ENCODE measurements at regions not wholly inside any gene's neighbourhood (a gene's known extent, or its start where the extent isn't known, plus 50 kb on each side); places are given as distances from the start of the nearest gene placed in this dataset.

DNA sequence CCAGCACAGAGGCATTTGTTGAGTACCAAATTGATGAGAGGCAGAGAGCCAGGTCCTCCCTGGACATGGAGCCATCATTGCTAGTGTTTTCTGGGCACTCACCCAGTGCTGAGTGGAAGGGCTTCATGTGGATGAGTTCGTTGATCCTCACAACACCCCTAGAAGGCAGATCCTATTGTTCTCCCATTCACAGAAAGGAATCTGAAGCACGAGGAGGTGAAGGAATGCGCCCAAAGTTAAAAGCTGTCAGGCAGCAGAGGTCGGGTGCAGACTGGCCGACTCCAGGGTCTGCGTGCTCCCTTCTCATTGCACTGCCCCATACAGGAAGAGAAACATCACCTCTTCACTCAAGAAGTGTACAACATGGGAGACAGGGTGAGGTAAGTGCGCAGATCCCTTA is 153.5 kb upstream of the TNPO1 start:
- intact Hi-C loops (cut with DNase I) = no loop called here
- WGBS, 4 donors = 69 to 76% (median 72%) methylated on average over 6 to 7 of the region's 7 CpGs
- peaks cover 0 to 1% (median 0%) of the 10 kb centered on the region in 12 donors for H3K9me3 ChIP-seq

DNA sequence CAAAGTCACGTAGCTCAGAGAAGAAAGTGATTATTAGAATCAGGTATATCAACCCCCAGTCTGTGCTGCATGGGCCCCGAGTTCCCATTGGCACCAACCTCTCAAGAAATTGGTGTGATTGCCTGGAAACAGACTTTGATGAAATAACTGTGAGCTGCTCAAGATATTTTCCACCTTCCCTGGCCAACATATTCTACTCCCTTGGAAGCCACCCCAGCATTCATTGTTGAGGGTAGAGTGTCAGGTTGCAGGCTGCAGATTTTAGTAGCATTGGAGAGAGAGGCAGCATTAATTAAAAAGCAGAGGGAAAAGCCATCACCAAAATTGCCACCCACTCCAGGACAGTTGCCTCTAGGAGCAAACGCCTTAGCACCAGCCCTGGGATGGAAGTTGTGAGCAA is 154.2 kb upstream of the TNPO1 start:
- Histone ChIP-seq H3K9me3 (no peaks in the 10 kb centered on the region), H3K4me3 (no peak overlapping the region), H3K27me3 (peaks cover 0 to 6% (median 0%) of the 10 kb centered on the region in 9 donors), H3K4me1 (no peaks in the 10 kb centered on the region), H3K27ac (no peak overlapping the region), H3K36me3 (no peaks in the 10 kb centered on the region)
- DNase-seq (no peak), ATAC-seq (no peak)
- intact Hi-C loops (cut with DNase I) = no loop called here
- TF ChIP-seq, protein P1, sequence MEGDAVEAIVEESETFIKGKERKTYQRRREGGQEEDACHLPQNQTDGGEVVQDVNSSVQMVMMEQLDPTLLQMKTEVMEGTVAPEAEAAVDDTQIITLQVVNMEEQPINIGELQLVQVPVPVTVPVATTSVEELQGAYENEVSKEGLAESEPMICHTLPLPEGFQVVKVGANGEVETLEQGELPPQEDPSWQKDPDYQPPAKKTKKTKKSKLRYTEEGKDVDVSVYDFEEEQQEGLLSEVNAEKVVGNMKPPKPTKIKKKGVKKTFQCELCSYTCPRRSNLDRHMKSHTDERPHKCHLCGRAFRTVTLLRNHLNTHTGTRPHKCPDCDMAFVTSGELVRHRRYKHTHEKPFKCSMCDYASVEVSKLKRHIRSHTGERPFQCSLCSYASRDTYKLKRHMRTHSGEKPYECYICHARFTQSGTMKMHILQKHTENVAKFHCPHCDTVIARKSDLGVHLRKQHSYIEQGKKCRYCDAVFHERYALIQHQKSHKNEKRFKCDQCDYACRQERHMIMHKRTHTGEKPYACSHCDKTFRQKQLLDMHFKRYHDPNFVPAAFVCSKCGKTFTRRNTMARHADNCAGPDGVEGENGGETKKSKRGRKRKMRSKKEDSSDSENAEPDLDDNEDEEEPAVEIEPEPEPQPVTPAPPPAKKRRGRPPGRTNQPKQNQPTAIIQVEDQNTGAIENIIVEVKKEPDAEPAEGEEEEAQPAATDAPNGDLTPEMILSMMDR (IDR thresholded peaks at IDR 0.05) = no peak
- TF ChIP-seq POLR2A (IDR thresholded peaks at IDR 0.05) = no peak
- 74 to 82% (median 76%) methylated on average over 3 of the region's 3 CpGs for WGBS, 4 donors

More for the DNA sequence above, 153.5 kb upstream of the TNPO1 start:
- Histone ChIP-seq H3K27me3 (peaks cover 0 to 6% (median 0%) of the 10 kb centered on the region in 9 donors), H3K4me3 (no peak overlapping the region), H3K36me3 (no peaks in the 10 kb centered on the region), H3K27ac (no peak overlapping the region), H3K4me1 (no peaks in the 10 kb centered on the region)
- ATAC-seq = no peak
- TF ChIP-seq, protein P1 (IDR thresholded peaks at IDR 0.05) = no peak
- TF ChIP-seq POLR2A (IDR thresholded peaks at IDR 0.05) = no peak
- DNase-seq = no peak

DNA sequence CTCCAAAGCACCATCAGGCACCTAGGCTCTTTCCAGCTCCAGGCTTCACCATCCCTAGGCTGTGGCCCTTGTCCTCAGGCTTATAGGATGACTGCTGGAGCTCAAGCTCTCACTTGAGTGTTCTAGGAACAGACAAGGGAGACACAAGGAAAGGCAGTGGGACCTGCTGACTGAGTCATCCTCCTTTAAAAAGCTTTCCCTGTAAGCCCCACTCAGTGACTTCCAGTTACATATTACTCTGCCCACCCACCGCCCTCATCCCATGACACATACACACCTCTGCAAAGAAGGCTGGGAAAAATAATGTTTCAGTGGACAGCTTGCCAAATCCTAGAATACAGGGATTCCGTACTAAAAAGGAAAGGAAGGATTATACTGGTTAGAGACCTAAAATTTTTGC is 154.2 kb upstream of the ZNF366 start:
- H3K27ac ChIP-seq = no peak overlapping the region
- H3K27me3 ChIP-seq = peaks cover 0 to 6% (median 0%) of the 10 kb centered on the region in 9 donors
- intact Hi-C loops (cut with DNase I) = no loop called here
- TF ChIP-seq, protein P1 (IDR thresholded peaks at IDR 0.05) = no peak
- TF ChIP-seq POLR2A (IDR thresholded peaks at IDR 0.05) = no peak
- H3K36me3 ChIP-seq = no peaks in the 10 kb centered on the region
- no peak for ATAC-seq
- WGBS, 4 donors = 75 to 87% (median 79%) methylated on average over 2 of the region's 2 CpGs
- no peak for DNase-seq
- no peak overlapping the region for H3K4me3 ChIP-seq
- H3K9me3 ChIP-seq = no peaks in the 10 kb centered on the region
- H3K4me1 ChIP-seq = no peaks in the 10 kb centered on the region

DNA sequence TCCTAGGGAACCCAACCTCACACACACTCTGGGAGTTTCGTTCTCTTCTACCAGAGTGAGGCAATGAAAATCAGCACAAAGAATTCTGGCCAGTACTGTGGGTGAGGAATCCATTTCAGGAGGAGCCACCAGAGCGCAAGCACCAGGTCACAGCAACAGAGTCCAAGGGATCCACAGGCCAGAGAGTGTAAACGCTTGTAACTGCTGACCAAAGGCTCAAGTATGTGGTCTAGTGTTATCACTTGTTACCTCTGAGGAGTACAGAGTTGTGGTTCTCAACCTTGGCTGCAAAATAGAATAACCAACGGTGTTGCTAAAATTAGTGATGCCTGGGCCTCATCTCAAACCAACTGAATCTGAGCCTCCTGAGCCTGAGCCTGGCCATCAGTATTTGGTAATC is 152.5 kb upstream of the ZNF366 start:
- Histone ChIP-seq H3K4me1 (no peaks in the 10 kb centered on the region), H3K36me3 (no peaks in the 10 kb centered on the region), H3K4me3 (no peak overlapping the region), H3K27ac (no peak overlapping the region), H3K27me3 (peaks cover 0 to 6% (median 0%) of the 10 kb centered on the region in 9 donors), H3K9me3 (no peaks in the 10 kb centered on the region)
- TF ChIP-seq, protein P1 (IDR thresholded peaks at IDR 0.05) = no peak
- DNase-seq (no peak), ATAC-seq (no peak)
- intact Hi-C loops (cut with DNase I) = no loop called here
- WGBS, 4 donors = 76 to 80% (median 78%) methylated on average over 4 of the region's 4 CpGs
